ENCODE measurements at regions not wholly inside any gene's neighbourhood (a gene's known extent, or its start where the extent isn't known, plus 50 kb on each side); places are given as distances from the start of the nearest gene placed in this dataset.

GRCh38 chr2:125310657-125311364 lies 1285.7 kb downstream of the CNTNAP5 start:
- Histone ChIP-seq H4K20me1 (ENCODE audit: insufficient read depth, low read length) (no peaks in the 10 kb centered on the region), H3K27me3 (replicated peaks; ENCODE audit: insufficient read depth, low read length) (no peaks in the 10 kb centered on the region), H3K9me2 (replicated peaks; ENCODE audit: insufficient read depth, low read length) (no peaks in the 10 kb centered on the region), H3K4me2 (ENCODE audit: low read depth, low read length) (no peak overlapping the region), H3K36me3 (replicated peaks; ENCODE audit: insufficient read depth, low read length) (no peaks in the 10 kb centered on the region), H3K9me3 (replicated peaks; ENCODE audit: insufficient read depth, low read length) (no peaks in the 10 kb centered on the region), H3K4me3 (ENCODE audit: low read length) (no peak overlapping the region), H2AFZ (ENCODE audit: low read length) (no peak overlapping the region), H3K4me1 (ENCODE audit: low read length) (no peaks in the 10 kb centered on the region), H3K27ac (ENCODE audit: low read length) (no peak overlapping the region), H3F3A (ENCODE audit: insufficient read depth, low read length) (no peaks in the 10 kb centered on the region), H3K9ac (ENCODE audit: low read length) (no peak overlapping the region), H3K79me2 (ENCODE audit: low read length) (no peaks in the 10 kb centered on the region)
- TF ChIP-seq EZH2 (optimal IDR thresholded peaks at IDR 0.05; ENCODE audit: low read depth, low read length), result no peak
- no peak for TF ChIP-seq CTCF (IDR thresholded peaks at IDR 0.05; ENCODE audit: low read length)
- TF ChIP-seq EZH2phosphoT487 (IDR thresholded peaks at IDR 0.05; ENCODE audit: low read length), result no peak
- DNase-seq, result no peak

DNA sequence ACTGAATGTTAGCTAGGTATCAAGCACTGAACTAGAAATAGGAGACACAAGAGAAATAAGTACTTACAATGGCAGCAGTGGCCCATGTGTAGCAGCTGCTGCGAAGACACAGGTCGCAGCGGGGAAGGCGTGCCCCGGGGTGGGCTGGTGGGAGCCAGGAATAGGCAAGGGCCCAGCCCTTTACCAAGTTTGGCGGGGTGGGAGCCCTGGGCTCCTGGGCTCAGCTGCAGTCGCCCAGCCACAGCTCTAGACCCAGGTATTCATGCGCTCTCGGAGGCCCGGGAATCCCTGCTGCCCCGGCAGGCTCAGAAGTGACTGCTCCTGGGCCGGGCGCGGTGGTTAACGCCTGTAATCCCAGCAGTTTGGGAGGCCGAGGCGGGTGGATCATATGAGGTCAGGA lies 1287.3 kb downstream of the CNTNAP5 start:
- Histone ChIP-seq H3K4me2 (ENCODE audit: low read depth, low read length) (no peak overlapping the region), H4K20me1 (ENCODE audit: insufficient read depth, low read length) (no peaks in the 10 kb centered on the region), H3K27ac (ENCODE audit: low read length) (no peak overlapping the region), H3F3A (ENCODE audit: insufficient read depth, low read length) (no peaks in the 10 kb centered on the region), H2AFZ (ENCODE audit: low read length) (no peak overlapping the region), H3K4me1 (ENCODE audit: low read length) (no peaks in the 10 kb centered on the region), H3K27me3 (replicated peaks; ENCODE audit: insufficient read depth, low read length) (no peaks in the 10 kb centered on the region), H3K79me2 (ENCODE audit: low read length) (no peaks in the 10 kb centered on the region), H3K36me3 (replicated peaks; ENCODE audit: insufficient read depth, low read length) (no peaks in the 10 kb centered on the region), H3K9me2 (replicated peaks; ENCODE audit: insufficient read depth, low read length) (no peaks in the 10 kb centered on the region), H3K9me3 (replicated peaks; ENCODE audit: insufficient read depth, low read length) (no peaks in the 10 kb centered on the region), H3K9ac (ENCODE audit: low read length) (no peak overlapping the region), H3K4me3 (ENCODE audit: low read length) (no peak overlapping the region)
- no peak for DNase-seq
- no peak for TF ChIP-seq CTCF (IDR thresholded peaks at IDR 0.05; ENCODE audit: low read length)
- no peak for TF ChIP-seq EZH2phosphoT487 (IDR thresholded peaks at IDR 0.05; ENCODE audit: low read length)
- TF ChIP-seq EZH2 (optimal IDR thresholded peaks at IDR 0.05; ENCODE audit: low read depth, low read length), result no peak

GRCh38 chr2:125313806-125314205 lies 1288.7 kb downstream of the CNTNAP5 start:
- no peaks in the 10 kb centered on the region for H3F3A ChIP-seq (ENCODE audit: insufficient read depth, low read length)
- H3K4me1 ChIP-seq (ENCODE audit: low read length), result no peaks in the 10 kb centered on the region; the same call in 1 of the 2 replicates
- H3K79me2 ChIP-seq (ENCODE audit: low read length), result no peaks in the 10 kb centered on the region
- H4K20me1 ChIP-seq (ENCODE audit: insufficient read depth, low read length), result no peaks in the 10 kb centered on the region
- H3K27ac ChIP-seq (ENCODE audit: low read length), result no peak overlapping the region
- no peaks in the 10 kb centered on the region for H3K9me3 ChIP-seq (replicated peaks; ENCODE audit: insufficient read depth, low read length)
- TF ChIP-seq EZH2 (optimal IDR thresholded peaks at IDR 0.05; ENCODE audit: low read depth, low read length) (no peak), CTCF (IDR thresholded peaks at IDR 0.05; ENCODE audit: low read length) (peak; percentile 17; the same call in 1 of the 2 replicates)
- H3K9ac ChIP-seq (ENCODE audit: low read length), result no peak overlapping the region
- no peak overlapping the region for H2AFZ ChIP-seq (ENCODE audit: low read length)
- H3K4me2 ChIP-seq (ENCODE audit: low read depth, low read length), result no peak overlapping the region
- peak; percentile 14 for DNase-seq
- no peaks in the 10 kb centered on the region for H3K9me2 ChIP-seq (replicated peaks; ENCODE audit: insufficient read depth, low read length)
- no peaks in the 10 kb centered on the region for H3K36me3 ChIP-seq (replicated peaks; ENCODE audit: insufficient read depth, low read length)
- no peak overlapping the region for H3K4me3 ChIP-seq (ENCODE audit: low read length)
- no peaks in the 10 kb centered on the region for H3K27me3 ChIP-seq (replicated peaks; ENCODE audit: insufficient read depth, low read length)
